ENCODE measurements at regions not wholly inside any gene's neighbourhood (a gene's known extent, or its start where the extent isn't known, plus 50 kb on each side); places are given as distances from the start of the nearest gene placed in this dataset.

DNA sequence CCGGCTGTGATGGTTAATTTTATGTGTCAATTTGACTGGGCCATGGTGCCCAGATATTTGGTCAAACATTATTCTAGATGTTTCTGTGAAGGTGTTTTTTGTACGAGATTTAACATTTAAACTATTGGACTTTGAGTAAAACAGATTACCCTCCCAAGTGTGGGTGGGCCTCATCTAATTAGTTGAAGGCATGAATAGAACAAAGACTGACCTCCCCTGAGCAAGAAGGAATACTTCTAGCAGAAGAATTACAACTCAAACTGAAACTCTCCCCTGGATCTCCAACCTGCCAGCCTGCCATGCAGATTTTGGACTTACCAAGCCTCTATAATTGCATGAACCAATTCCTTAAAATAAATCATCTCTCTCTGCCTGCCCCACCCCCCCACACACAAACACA, 132.5 kb downstream of the DHX15 start:
- TF ChIP-seq POLR2A (IDR thresholded peaks at IDR 0.05) (no peak), CTCF (IDR thresholded peaks at IDR 0.05) (no peak)
- intact Hi-C loops (cut with DNase I; ENCODE audit: low total_unique reads) = no loop called here
- H3K4me3 ChIP-seq (ENCODE audit: low read depth, poor library complexity, severe bottlenecking) = no peak overlapping the region
- no peak for DNase-seq (ENCODE audit: low spot score in 2 of 2)
- WGBS, 2 donors = 91 to 97% methylated on average over 2 of the region's 2 CpGs

DNA sequence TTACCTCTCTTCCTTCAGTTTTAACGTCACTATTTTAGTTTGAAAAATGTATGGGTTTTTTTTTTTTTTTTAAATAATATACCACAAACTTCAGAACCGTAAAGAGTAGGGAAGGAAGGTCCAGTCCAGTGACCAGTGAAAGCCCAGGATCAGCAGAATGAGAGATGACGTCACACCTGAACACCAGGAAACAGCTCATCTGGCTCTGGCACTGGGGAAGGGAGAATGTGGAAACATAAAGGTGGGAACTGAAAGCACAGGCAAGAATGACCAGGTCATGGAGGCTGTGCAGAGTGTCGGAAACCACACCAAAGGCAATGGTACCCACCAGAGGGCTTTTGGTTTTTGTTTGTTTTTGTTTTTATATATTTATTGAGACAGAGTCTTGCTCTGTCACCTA, 141.2 kb downstream of the DHX15 start:
- DNase-seq (ENCODE audit: low spot score in 2 of 2) = no peak
- H3K4me3 ChIP-seq (ENCODE audit: low read depth, poor library complexity, severe bottlenecking) = no peak overlapping the region
- WGBS, 2 donors = 73 to 78% methylated on average over 4 of the region's 4 CpGs
- intact Hi-C loops (cut with DNase I; ENCODE audit: low total_unique reads) = loop anchor here (5.0 kb wide), 1 partner anchor 629 kb away; no protein-coding TSS in a partner anchor
- TF ChIP-seq CTCF (IDR thresholded peaks at IDR 0.05) (no peak), POLR2A (IDR thresholded peaks at IDR 0.05) (no peak)

- intact Hi-C loops (cut with DNase I; ENCODE audit: low total_unique reads) = loop anchor here (5.0 kb wide), 1 partner anchor 632 kb away; no protein-coding TSS in a partner anchor
- WGBS, 2 donors = 92 to 96% methylated on average over 2 of the region's 2 CpGs
- TF ChIP-seq POLR2A (IDR thresholded peaks at IDR 0.05) = no peak
- no peak for TF ChIP-seq CTCF (IDR thresholded peaks at IDR 0.05)
Measured at GRCh38 chr4:24440765-24441164, 143.6 kb downstream of the DHX15 start.

DNA sequence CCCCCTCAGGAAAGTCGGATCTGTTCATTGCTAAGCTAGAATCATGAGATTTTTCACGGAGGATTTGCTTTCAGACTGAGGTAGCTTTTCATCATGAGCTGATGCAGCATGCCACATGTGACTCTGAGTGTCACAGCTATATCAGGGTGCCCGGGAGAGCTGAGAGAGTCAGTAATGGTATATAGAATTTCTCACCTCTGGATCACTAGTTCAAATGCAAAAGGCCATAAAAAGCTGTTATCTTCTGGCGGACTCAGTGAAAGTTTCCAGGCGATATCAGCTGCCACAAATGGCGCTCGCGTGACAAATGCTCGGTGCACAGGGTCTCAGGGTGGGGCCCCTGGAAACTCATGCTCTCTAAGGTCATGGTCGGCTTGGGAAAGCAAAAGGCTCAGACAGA, 150.1 kb downstream of the DHX15 start:
- no peak for TF ChIP-seq CTCF (IDR thresholded peaks at IDR 0.05)
- no peak for TF ChIP-seq POLR2A (IDR thresholded peaks at IDR 0.05)
- H3K4me3 ChIP-seq (ENCODE audit: low read depth, poor library complexity, severe bottlenecking) = no peak overlapping the region
- whole genome bisulfite sequencing, 2 donors = 75% methylated on average over 10 of the region's 10 CpGs
- DNase-seq (ENCODE audit: low spot score in 2 of 2) = no peak
- intact Hi-C loops (cut with DNase I; ENCODE audit: low total_unique reads) = no loop called here

More at GRCh38 chr4:24440765-24441164, 143.6 kb downstream of the DHX15 start:
- no peak for DNase-seq (ENCODE audit: low spot score in 2 of 2)
- H3K4me3 ChIP-seq (ENCODE audit: low read depth, poor library complexity, severe bottlenecking) = no peak overlapping the region

- DNase-seq (ENCODE audit: low spot score in 2 of 2) = no peak
- H3K4me3 ChIP-seq (ENCODE audit: low read depth, poor library complexity, severe bottlenecking) = no peak overlapping the region
- TF ChIP-seq CTCF (IDR thresholded peaks at IDR 0.05) = no peak
- WGBS, 2 donors = 48 to 51% methylated on average over 8 of the region's 8 CpGs
- intact Hi-C loops (cut with DNase I; ENCODE audit: low total_unique reads) = no loop called here
Measured at GRCh38 chr4:24433515-24434214, 150.7 kb downstream of the DHX15 start.

DNA sequence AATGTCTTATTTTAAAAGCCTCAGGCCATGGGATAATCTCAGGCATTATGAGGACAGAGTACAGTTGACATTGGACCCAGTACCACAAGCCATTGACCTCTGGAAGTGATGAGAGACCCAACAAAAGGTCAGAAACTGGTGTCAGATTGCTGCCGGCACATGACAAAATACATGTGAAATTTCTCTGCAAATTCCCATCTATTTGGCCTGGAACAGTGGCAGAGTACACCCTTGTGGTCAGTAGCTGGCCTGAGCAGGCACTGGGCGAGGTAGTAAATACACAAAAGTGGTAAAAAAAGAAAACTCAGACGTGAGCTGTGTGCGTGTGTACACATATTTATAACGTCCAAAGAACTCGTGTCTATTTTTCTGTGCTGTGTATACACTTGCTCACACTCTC, 155.5 kb downstream of the DHX15 start:
- WGBS, 2 donors = 73 to 77% methylated on average over 6 of the region's 6 CpGs
- H3K4me3 ChIP-seq (ENCODE audit: low read depth, poor library complexity, severe bottlenecking) = no peak overlapping the region
- intact Hi-C loops (cut with DNase I; ENCODE audit: low total_unique reads) = loop anchor here (10.0 kb wide), 1 partner anchor 1534 kb away; no protein-coding TSS in a partner anchor
- DNase-seq (ENCODE audit: low spot score in 2 of 2) = no peak
- TF ChIP-seq CTCF (IDR thresholded peaks at IDR 0.05) = no peak
- TF ChIP-seq POLR2A (IDR thresholded peaks at IDR 0.05) = no peak
